ENCODE measurements at regions not wholly inside any gene's neighbourhood (a gene's known extent, or its start where the extent isn't known, plus 50 kb on each side); places are given as distances from the start of the nearest gene placed in this dataset.

- peak overlapping the region; percentile 78 for H3K27ac ChIP-seq
- TF ChIP-seq CTCF (conservative IDR thresholded peaks at IDR 0.05), result 0 out of 2 replicates have a peak, but pooled peaks have one; percentile 7
Observed at GRCh38 chr2:45168711-45169338, 159.6 kb upstream of the SIX2 start.

- H3K27ac ChIP-seq, result peak overlapping the region; percentile 78
- no peak for TF ChIP-seq CTCF (conservative IDR thresholded peaks at IDR 0.05)
Observed at GRCh38 chr2:45167920-45168629, 158.8 kb upstream of the SIX2 start.

GRCh38 chr2:45166229-45166890 lies 157.1 kb upstream of the SIX2 start:
- H3K27ac ChIP-seq, result no peak overlapping the region
- TF ChIP-seq CTCF (conservative IDR thresholded peaks at IDR 0.05), result no peak

- TF ChIP-seq CTCF (conservative IDR thresholded peaks at IDR 0.05), result no peak
Observed at GRCh38 chr2:45162711-45163110, 153.5 kb upstream of the SIX2 start.

GRCh38 chr2:45156605-45157004 lies 147.4 kb upstream of the SIX2 start:
- no peak for TF ChIP-seq CTCF (conservative IDR thresholded peaks at IDR 0.05)
- H3K27ac ChIP-seq, result no peak overlapping the region

More at GRCh38 chr2:45162711-45163110, 153.5 kb upstream of the SIX2 start:
- no peak overlapping the region for H3K27ac ChIP-seq

GRCh38 chr2:45154606-45155155 lies 145.4 kb upstream of the SIX2 start:
- no peak overlapping the region for H3K27ac ChIP-seq
- TF ChIP-seq CTCF (conservative IDR thresholded peaks at IDR 0.05), result no peak

GRCh38 chr2:45154144-45154543 lies 144.9 kb upstream of the SIX2 start:
- TF ChIP-seq CTCF (conservative IDR thresholded peaks at IDR 0.05), result no peak

More at GRCh38 chr2:45154144-45154543, 144.9 kb upstream of the SIX2 start:
- H3K27ac ChIP-seq, result no peak overlapping the region

Measured in VCaP (cell line).